HG03342 (cell line): ENCODE measurements at regions not wholly inside any gene's neighbourhood (a gene's known extent, or its start where the extent isn't known, plus 50 kb on each side); places are given as distances from the start of the nearest gene placed in this dataset.
"Not testable (repeated sequence)": the region's sequence is repeated elsewhere in the genome, so short reads cannot be mapped to it uniquely, and the experiment has no call there.

Source experiments
- ATAC-seq: cut with Tn5 transposase; IDR thresholded peaks from one replicate; pipeline ENCODE4 v1.9.1; 2021; ENCODE audit warnings: mild to moderate bottlenecking, moderate library complexity; ENCODE audit not compliant: unreplicated experiment

GRCh38 chr2:89756616-89757015 lies 1065.1 kb downstream of the RPIA start:
- not testable (repeated sequence) for ATAC-seq

- not testable (repeated sequence) for ATAC-seq
Measured at GRCh38 chr2:89758332-89759026, 1067.0 kb downstream of the RPIA start.

GRCh38 chr2:89760762-89761161 lies 1069.3 kb downstream of the RPIA start:
- ATAC-seq: not testable (repeated sequence)

DNA sequence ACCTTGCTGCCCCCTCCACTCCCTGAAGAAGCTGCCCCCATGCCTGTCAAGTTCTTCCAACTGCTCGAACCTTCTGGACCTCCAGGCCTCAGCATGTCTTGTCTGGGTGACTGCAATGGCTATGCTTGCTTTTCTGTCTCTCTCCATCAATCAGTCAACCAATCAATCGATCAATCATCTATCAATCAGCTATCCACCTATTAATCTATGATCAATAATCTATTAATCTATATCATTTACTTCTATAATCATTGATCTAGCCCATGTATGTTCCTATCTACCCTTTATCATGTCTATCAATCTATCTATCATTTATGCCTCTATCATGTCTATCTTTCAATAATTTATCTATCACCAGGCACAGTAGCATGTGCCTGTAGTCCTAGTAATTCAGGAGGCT lies 1069.7 kb downstream of the RPIA start:
- not testable (repeated sequence) for ATAC-seq

GRCh38 chr2:89761863-89762262 lies 1070.4 kb downstream of the RPIA start:
- not testable (repeated sequence) for ATAC-seq

- not testable (repeated sequence) for ATAC-seq
Measured at GRCh38 chr2:89762461-89763253, 1071.2 kb downstream of the RPIA start.

DNA sequence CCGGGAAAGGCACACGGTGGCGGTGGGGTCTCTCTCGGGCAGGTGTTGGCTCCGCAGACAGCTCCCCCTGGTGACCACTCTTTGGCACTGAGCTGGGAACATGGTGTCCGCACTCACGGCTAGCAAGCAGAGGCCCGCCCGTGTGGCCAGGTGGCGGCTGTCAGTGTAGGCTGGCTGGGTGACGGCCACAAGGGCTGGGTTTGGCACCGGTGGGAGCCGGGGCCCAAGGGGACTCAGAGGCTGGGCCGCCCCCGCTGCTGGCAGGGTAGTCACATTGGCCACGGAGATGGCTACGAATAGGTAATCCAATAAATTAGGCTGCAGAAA lies 1071.7 kb downstream of the RPIA start:
- no peak for ATAC-seq

- no peak for ATAC-seq
Measured at GRCh38 chr2:89763581-89764485, 1072.4 kb downstream of the RPIA start.

DNA sequence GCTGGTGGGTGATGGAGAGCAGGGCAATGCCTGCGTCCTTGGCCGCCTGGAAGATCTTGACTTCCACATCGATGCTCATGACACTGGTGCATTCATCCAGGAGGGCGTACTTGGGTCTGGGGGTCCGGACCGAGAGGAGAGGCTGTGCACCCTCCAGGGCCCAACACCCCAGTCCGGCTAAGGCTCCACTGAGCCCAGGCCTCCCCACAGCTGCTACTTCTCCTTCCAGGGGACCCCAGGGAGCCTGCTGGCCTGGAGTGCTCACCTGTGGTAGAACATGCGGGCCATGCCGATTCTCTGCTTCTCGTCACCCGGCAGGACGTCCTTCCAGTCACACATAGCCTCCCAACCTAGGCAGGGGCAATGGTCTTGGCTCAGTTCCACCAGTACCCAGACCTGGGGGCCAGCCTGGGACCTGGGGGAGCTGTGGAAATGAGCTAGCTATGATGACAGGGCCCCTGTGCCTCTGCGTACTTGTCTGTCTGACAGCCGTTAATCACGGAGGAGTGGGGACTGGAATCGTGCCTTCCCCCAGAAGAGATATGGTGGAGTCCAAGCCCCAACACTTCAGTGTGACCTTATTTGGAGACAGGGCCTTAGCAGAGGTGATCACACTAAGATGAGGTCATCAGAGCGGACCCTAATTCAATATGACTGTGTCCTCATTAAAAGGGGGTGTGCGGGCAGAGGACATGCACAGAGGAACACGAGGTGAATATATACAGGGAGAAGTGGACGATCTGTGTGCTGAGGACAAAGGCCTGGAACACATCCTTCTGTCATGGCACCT lies 1073.3 kb downstream of the RPIA start:
- not testable (repeated sequence) for ATAC-seq

- not testable (repeated sequence) for ATAC-seq
Measured at GRCh38 chr2:89765361-89765718, 1073.9 kb downstream of the RPIA start.

DNA sequence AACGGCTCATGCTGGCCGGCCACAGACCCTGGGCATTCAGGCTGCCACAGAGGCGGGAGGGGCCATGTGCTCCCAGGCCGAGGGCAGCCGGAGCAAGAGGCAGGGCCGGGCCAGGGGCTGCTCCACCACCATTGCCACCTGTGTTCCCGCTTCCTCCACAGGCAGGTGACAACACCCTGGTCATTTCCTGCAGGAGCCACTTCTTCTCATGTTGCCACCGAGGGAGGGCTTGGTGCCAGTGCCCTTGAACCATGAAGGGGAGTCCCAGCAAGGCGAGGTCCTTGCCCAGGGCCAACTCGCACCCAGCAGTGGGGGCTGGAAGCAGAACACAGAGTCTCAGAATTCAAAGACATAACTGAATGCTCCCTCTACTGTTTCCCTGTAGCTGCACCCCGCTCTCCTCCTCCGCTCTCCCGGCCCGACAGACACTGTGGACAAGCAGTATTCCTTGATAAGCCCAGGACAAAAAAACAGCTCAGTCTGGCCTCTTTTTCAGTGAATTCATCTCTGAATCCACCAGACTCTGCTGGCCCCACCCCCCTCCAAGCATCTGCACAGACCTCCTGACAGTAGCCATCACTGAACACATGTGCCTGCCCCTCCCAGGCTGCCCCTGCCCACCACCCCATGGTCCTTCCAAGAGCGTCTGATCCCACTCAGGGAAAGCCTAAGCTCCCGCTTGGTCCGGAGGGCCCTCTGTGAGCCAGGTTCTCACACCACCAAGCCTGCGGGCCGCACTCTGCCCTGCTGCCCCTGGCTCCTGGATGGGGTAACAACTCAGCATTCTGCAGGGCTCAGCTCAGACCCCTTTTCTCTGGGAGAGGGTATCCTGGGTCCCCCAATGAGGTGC lies 1074.9 kb downstream of the RPIA start:
- not testable (repeated sequence) for ATAC-seq

GRCh38 chr2:89767058-89767457 lies 1075.6 kb downstream of the RPIA start:
- not testable (repeated sequence) for ATAC-seq

- no peak for ATAC-seq
Measured at GRCh38 chr2:89767572-89768435, 1076.3 kb downstream of the RPIA start.

DNA sequence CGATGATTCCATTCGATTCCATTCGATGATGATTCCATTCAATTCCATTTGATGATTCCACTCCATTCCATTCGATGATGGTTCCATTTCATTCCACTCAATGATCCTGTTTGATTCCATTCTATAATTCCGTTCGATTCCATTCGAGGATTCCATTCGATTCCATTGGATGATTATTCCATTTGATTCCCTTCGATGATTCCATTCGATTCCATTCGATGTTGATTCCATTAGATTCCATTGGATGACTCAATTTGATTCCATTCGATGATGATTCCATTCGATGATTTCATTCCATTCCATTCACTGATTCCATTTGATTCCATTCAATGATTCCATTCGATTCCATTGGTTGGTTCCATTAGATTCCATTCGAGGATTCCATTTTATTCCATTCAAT lies 1084.4 kb downstream of the RPIA start:
- ATAC-seq: no peak

GRCh38 chr2:89780318-89780717 lies 1088.8 kb downstream of the RPIA start:
- no peak for ATAC-seq

DNA sequence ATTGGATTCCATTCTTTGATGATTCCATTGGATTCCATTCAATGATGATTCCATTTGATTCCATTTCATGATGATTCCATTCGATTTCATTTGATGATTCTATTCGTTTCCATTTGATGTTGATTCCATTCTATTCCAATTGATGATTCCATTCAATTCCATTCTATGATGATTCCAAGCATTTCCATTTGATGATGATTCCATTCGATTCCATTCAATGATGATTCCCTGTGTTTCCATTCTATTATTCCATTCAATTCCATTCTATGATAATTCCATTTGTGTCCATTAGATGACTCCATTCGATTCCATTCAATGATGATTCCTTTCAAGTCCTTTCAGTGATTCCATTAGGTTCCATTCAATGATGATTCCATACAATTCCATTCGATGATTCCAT lies 1090.5 kb downstream of the RPIA start:
- ATAC-seq: no peak

GRCh38 chr2:89784960-89785359 lies 1093.5 kb downstream of the RPIA start:
- ATAC-seq: no peak

DNA sequence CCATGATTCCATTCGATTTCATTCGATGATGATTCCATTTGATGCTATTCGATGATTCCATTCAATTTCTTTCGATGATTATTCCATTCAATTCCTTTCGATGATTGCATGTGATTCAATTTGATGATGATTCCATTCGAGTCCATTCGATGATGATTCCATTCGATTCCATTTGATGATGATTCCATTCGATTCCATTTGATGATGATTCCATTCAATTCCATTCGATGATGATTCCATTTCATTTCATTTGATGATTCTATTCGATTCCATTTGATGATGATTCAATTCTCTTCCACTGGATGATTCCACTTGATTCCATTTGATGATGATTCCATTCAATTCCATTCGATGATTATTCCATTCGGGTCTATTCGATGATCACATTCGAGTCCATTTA lies 1094.1 kb downstream of the RPIA start:
- ATAC-seq: not testable (repeated sequence)

DNA sequence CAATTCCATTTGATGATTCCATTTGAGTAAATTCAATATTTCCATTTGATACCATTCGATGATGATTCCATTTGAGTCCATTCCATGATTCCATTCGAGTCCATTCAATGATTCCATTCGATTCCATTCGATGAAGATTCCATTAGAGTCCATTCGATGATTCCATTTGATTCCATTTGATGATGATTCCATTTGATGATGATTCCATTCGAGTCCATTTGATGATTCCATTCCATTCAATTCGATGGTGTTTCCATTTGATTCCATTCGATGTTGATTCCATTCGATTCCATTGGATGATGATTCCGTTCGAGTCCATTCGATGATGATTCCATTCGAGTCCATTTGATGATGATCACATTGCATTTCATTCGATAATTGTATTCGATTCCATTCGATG lies 1095.2 kb downstream of the RPIA start:
- ATAC-seq: not testable (repeated sequence)
